ENCODE measurements at regions not wholly inside any gene's neighbourhood (a gene's known extent, or its start where the extent isn't known, plus 50 kb on each side); places are given as distances from the start of the nearest gene placed in this dataset. TPM values are rescaled to one million over a fixed set of nuclear protein-coding genes. Genes with fewer than 3 reads are reported as not detected.
"Not testable (repeated sequence)": the region's sequence is repeated elsewhere in the genome, so short reads cannot be mapped to it uniquely, and the experiment has no call there.

- DNase-seq (ENCODE audit: low spot score in 2 of 2) (no peak), FAIRE-seq (no peak)
These were observed 471.3 kb downstream of the FGF13 start for GRCh38 chrX:138240266-138240665.

- no peak for FAIRE-seq
- no peak for DNase-seq (ENCODE audit: low spot score in 2 of 2)
These were observed 457.5 kb downstream of the FGF13 start for GRCh38 chrX:138254001-138254400.

GRCh38 chrX:138255373-138255772 is 456.1 kb downstream of the FGF13 start:
- DNase-seq (ENCODE audit: low spot score in 2 of 2) (no peak), FAIRE-seq (no peak)

GRCh38 chrX:138264095-138264494 is 447.4 kb downstream of the FGF13 start:
- DNase-seq (ENCODE audit: low spot score in 2 of 2); FAIRE-seq: not testable (repeated sequence)

- DNase-seq (ENCODE audit: low spot score in 2 of 2): no peak
- no peak for FAIRE-seq
These were observed 440.6 kb downstream of the FGF13 start for GRCh38 chrX:138270931-138271330.

- FAIRE-seq; DNase-seq (ENCODE audit: low spot score in 2 of 2): not testable (repeated sequence)
These were observed 428.8 kb downstream of the FGF13 start for GRCh38 chrX:138282598-138283150.

- DNase-seq (ENCODE audit: low spot score in 2 of 2) (no peak), FAIRE-seq (no peak)
These were observed 424.2 kb downstream of the FGF13 start for GRCh38 chrX:138287205-138287877.

- FAIRE-seq (no peak), DNase-seq (ENCODE audit: low spot score in 2 of 2) (no peak)
These were observed 416.6 kb downstream of the FGF13 start for GRCh38 chrX:138294951-138295350.

GRCh38 chrX:138298268-138298667 is 413.2 kb downstream of the FGF13 start:
- no peak for DNase-seq (ENCODE audit: low spot score in 2 of 2)
- FAIRE-seq: no peak

- DNase-seq (ENCODE audit: low spot score in 2 of 2): no peak
- no peak for FAIRE-seq
These were observed 365.7 kb downstream of the FGF13 start for GRCh38 chrX:138345801-138346200.

GRCh38 chrX:138349351-138349750 is 362.2 kb downstream of the FGF13 start:
- FAIRE-seq: no peak
- no peak for DNase-seq (ENCODE audit: low spot score in 2 of 2)

GRCh38 chrX:138378876-138379275 is 332.6 kb downstream of the FGF13 start:
- FAIRE-seq (no peak), DNase-seq (ENCODE audit: low spot score in 2 of 2) (no peak)

- no peak for DNase-seq (ENCODE audit: low spot score in 2 of 2)
- no peak for FAIRE-seq
These were observed 303.4 kb downstream of the FGF13 start for GRCh38 chrX:138408101-138408500.

- DNase-seq (ENCODE audit: low spot score in 2 of 2) (no peak), FAIRE-seq (no peak)
These were observed 300.5 kb downstream of the FGF13 start for GRCh38 chrX:138411048-138411447.

Small RNAs in the stretch of these regions (small RNA-seq; reads per million reads assigned to genes)
- not detected for gene RN7SKP31
- not detected for gene RNU6-985P
